ENCODE measurements at regions not wholly inside any gene's neighbourhood (a gene's known extent, or its start where the extent isn't known, plus 50 kb on each side); places are given as distances from the start of the nearest gene placed in this dataset.
"Not testable (repeated sequence)": the region's sequence is repeated elsewhere in the genome, so short reads cannot be mapped to it uniquely, and the experiment has no call there.

GRCh38 chr21:29431680-29432079, 133.0 kb downstream of the BACH1 start:
- no CpG with 5 or more reads among the region's 5 CpGs for WGBS, 2 donors (ENCODE audit: extremely low coverage in 2 of 2, insufficient read length in 2 of 2, insufficient replicate concordance in 1 of 2)

GRCh38 chr21:29433366-29434059, 134.8 kb downstream of the BACH1 start:
- Histone ChIP-seq H3K27ac (replicated peaks; ENCODE audit: low read length) (no peak overlapping the region), H2AFZ (ENCODE audit: low read length) (no peak overlapping the region), H3K36me3 (replicated peaks in 1 of 2; ENCODE audit: control insufficient read depth in 2 of 2, insufficient read depth in 2 of 2, low read length in 2 of 2) (no peaks in the 10 kb centered on the region), H3K18ac (ENCODE audit: low read length) (no peak overlapping the region), H4K91ac (ENCODE audit: low read depth, low read length, poor library complexity) (no peak overlapping the region), H2BK5ac (ENCODE audit: low read length) (no peak overlapping the region), H3K79me1 (ENCODE audit: low read depth, low read length) (no peaks in the 10 kb centered on the region), H3K14ac (ENCODE audit: low read length) (no peak overlapping the region), H3K23ac (ENCODE audit: low read depth, low read length, poor library complexity) (no peak overlapping the region), H2BK15ac (ENCODE audit: low read length) (no peak overlapping the region), H3K4me3 (ENCODE audit: low read length in 2 of 2) (no peak overlapping the region), H2BK12ac (ENCODE audit: low read length) (no peak overlapping the region), H4K8ac (ENCODE audit: low read depth, low read length) (no peak overlapping the region), H3K4me2 (ENCODE audit: insufficient read depth, low read length, poor library complexity, severe bottlenecking) (no peak overlapping the region), H3K9me3 (replicated peaks in 1 of 2; ENCODE audit: control insufficient read depth in 2 of 2, insufficient read depth in 1 of 2, low read depth in 1 of 2, low read length in 2 of 2) (no peaks in the 10 kb centered on the region), H3K4me1 (ENCODE audit: control insufficient read depth in 2 of 2, insufficient read depth in 1 of 2, low read depth in 1 of 2, low read length in 2 of 2) (peaks cover 0 to 10% of the 10 kb centered on the region in 2 donors), H2BK120ac (ENCODE audit: low read depth, low read length) (no peak overlapping the region), H3K4ac (ENCODE audit: low read length) (no peak overlapping the region), H2AK5ac (ENCODE audit: low read depth, low read length) (no peak overlapping the region), H3K27me3 (ENCODE audit: control insufficient read depth in 3 of 3, insufficient read depth in 3 of 3, low read depth in 1 of 3, low read length in 3 of 3) (no peaks in the 10 kb centered on the region), H3K9ac (ENCODE audit: low read depth, low read length, poor library complexity) (no peak overlapping the region)
- WGBS, 2 donors (ENCODE audit: extremely low coverage in 2 of 2, insufficient read length in 2 of 2, insufficient replicate concordance in 1 of 2), result no CpG with 5 or more reads among the region's 7 CpGs
- DNase-seq (ENCODE audit: low spot score), result no peak

More at GRCh38 chr21:29431680-29432079, 133.0 kb downstream of the BACH1 start:
- H2AK5ac ChIP-seq (ENCODE audit: low read depth, low read length), result no peak overlapping the region
- H2BK120ac ChIP-seq (ENCODE audit: low read depth, low read length), result no peak overlapping the region
- no peak overlapping the region for H3K23ac ChIP-seq (ENCODE audit: low read depth, low read length, poor library complexity)
- H4K91ac ChIP-seq (ENCODE audit: low read depth, low read length, poor library complexity), result no peak overlapping the region
- no peak overlapping the region for H4K8ac ChIP-seq (ENCODE audit: low read depth, low read length)
- H3K4ac ChIP-seq (ENCODE audit: low read length), result no peak overlapping the region
- H3K4me1 ChIP-seq (ENCODE audit: control insufficient read depth in 2 of 2, insufficient read depth in 1 of 2, low read depth in 1 of 2, low read length in 2 of 2), result peaks cover 0 to 10% of the 10 kb centered on the region in 2 donors
- no peak overlapping the region for H3K9ac ChIP-seq (ENCODE audit: low read depth, low read length, poor library complexity)
- H3K4me2 ChIP-seq (ENCODE audit: insufficient read depth, low read length, poor library complexity, severe bottlenecking), result no peak overlapping the region
- H3K9me3 ChIP-seq (replicated peaks in 1 of 2; ENCODE audit: control insufficient read depth in 2 of 2, insufficient read depth in 1 of 2, low read depth in 1 of 2, low read length in 2 of 2), result no peaks in the 10 kb centered on the region
- H2BK5ac ChIP-seq (ENCODE audit: low read length), result no peak overlapping the region
- no peak overlapping the region for H3K4me3 ChIP-seq (ENCODE audit: low read length in 2 of 2)
- no peak overlapping the region for H2BK15ac ChIP-seq (ENCODE audit: low read length)
- no peak overlapping the region for H2AFZ ChIP-seq (ENCODE audit: low read length)
- no peaks in the 10 kb centered on the region for H3K27me3 ChIP-seq (ENCODE audit: control insufficient read depth in 3 of 3, insufficient read depth in 3 of 3, low read depth in 1 of 3, low read length in 3 of 3)
- no peak overlapping the region for H2BK12ac ChIP-seq (ENCODE audit: low read length)
- no peak overlapping the region for H3K18ac ChIP-seq (ENCODE audit: low read length)
- no peak overlapping the region for H3K14ac ChIP-seq (ENCODE audit: low read length)
- H3K79me1 ChIP-seq (ENCODE audit: low read depth, low read length), result no peaks in the 10 kb centered on the region
- no peaks in the 10 kb centered on the region for H3K36me3 ChIP-seq (replicated peaks in 1 of 2; ENCODE audit: control insufficient read depth in 2 of 2, insufficient read depth in 2 of 2, low read length in 2 of 2)
- DNase-seq (ENCODE audit: low spot score), result no peak
- H3K27ac ChIP-seq (replicated peaks; ENCODE audit: low read length), result no peak overlapping the region

- Histone ChIP-seq H3K4me1 (ENCODE audit: control insufficient read depth in 2 of 2, insufficient read depth in 1 of 2, low read depth in 1 of 2, low read length in 2 of 2) (peaks cover 0 to 10% of the 10 kb centered on the region in 2 donors), H4K8ac (ENCODE audit: low read depth, low read length) (no peak overlapping the region), H3K4me3 (ENCODE audit: low read length in 2 of 2) (no peak overlapping the region), H3K9ac (ENCODE audit: low read depth, low read length, poor library complexity) (no peak overlapping the region), H3K27me3 (ENCODE audit: control insufficient read depth in 3 of 3, insufficient read depth in 3 of 3, low read depth in 1 of 3, low read length in 3 of 3) (no peaks in the 10 kb centered on the region), H3K36me3 (replicated peaks in 1 of 2; ENCODE audit: control insufficient read depth in 2 of 2, insufficient read depth in 2 of 2, low read length in 2 of 2) (no peaks in the 10 kb centered on the region), H3K18ac (ENCODE audit: low read length) (no peak overlapping the region), H3K14ac (ENCODE audit: low read length) (no peak overlapping the region), H3K9me3 (replicated peaks in 1 of 2; ENCODE audit: control insufficient read depth in 2 of 2, insufficient read depth in 1 of 2, low read depth in 1 of 2, low read length in 2 of 2) (no peaks in the 10 kb centered on the region), H3K4ac (ENCODE audit: low read length) (no peak overlapping the region), H2BK12ac (ENCODE audit: low read length) (no peak overlapping the region), H3K23ac (ENCODE audit: low read depth, low read length, poor library complexity) (no peak overlapping the region), H2BK5ac (ENCODE audit: low read length) (no peak overlapping the region), H2BK15ac (ENCODE audit: low read length) (no peak overlapping the region), H3K4me2 (ENCODE audit: insufficient read depth, low read length, poor library complexity, severe bottlenecking) (no peak overlapping the region), H4K91ac (ENCODE audit: low read depth, low read length, poor library complexity) (no peak overlapping the region), H3K79me1 (ENCODE audit: low read depth, low read length) (no peaks in the 10 kb centered on the region), H2AK5ac (ENCODE audit: low read depth, low read length) (no peak overlapping the region), H2AFZ (ENCODE audit: low read length) (no peak overlapping the region), H3K27ac (replicated peaks; ENCODE audit: low read length) (no peak overlapping the region), H2BK120ac (ENCODE audit: low read depth, low read length) (no peak overlapping the region)
- no peak for DNase-seq (ENCODE audit: low spot score)
- no CpG with 5 or more reads among the region's 7 CpGs for WGBS, 2 donors (ENCODE audit: extremely low coverage in 2 of 2, insufficient read length in 2 of 2, insufficient replicate concordance in 1 of 2)
These were observed 135.4 kb downstream of the BACH1 start for GRCh38 chr21:29434081-29434480.

GRCh38 chr21:29434982-29435381, 136.3 kb downstream of the BACH1 start:
- H3K9ac ChIP-seq (ENCODE audit: low read depth, low read length, poor library complexity); H3K4me1 ChIP-seq (ENCODE audit: control insufficient read depth in 2 of 2, insufficient read depth in 1 of 2, low read depth in 1 of 2, low read length in 2 of 2); H2BK12ac ChIP-seq (ENCODE audit: low read length); H2BK120ac ChIP-seq (ENCODE audit: low read depth, low read length); H4K91ac ChIP-seq (ENCODE audit: low read depth, low read length, poor library complexity); H3K27ac ChIP-seq (replicated peaks; ENCODE audit: low read length); H3K23ac ChIP-seq (ENCODE audit: low read depth, low read length, poor library complexity); H3K36me3 ChIP-seq (replicated peaks in 1 of 2; ENCODE audit: control insufficient read depth in 2 of 2, insufficient read depth in 2 of 2, low read length in 2 of 2); H3K4me3 ChIP-seq (ENCODE audit: low read length in 2 of 2); H3K9me3 ChIP-seq (replicated peaks in 1 of 2; ENCODE audit: control insufficient read depth in 2 of 2, insufficient read depth in 1 of 2, low read depth in 1 of 2, low read length in 2 of 2); H2AK5ac ChIP-seq (ENCODE audit: low read depth, low read length); DNase-seq (ENCODE audit: low spot score); H2BK15ac ChIP-seq (ENCODE audit: low read length); H4K8ac ChIP-seq (ENCODE audit: low read depth, low read length); H2AFZ ChIP-seq (ENCODE audit: low read length); H2BK5ac ChIP-seq (ENCODE audit: low read length); H3K14ac ChIP-seq (ENCODE audit: low read length); H3K18ac ChIP-seq (ENCODE audit: low read length); H3K4ac ChIP-seq (ENCODE audit: low read length); H3K27me3 ChIP-seq (ENCODE audit: control insufficient read depth in 3 of 3, insufficient read depth in 3 of 3, low read depth in 1 of 3, low read length in 3 of 3); H3K79me1 ChIP-seq (ENCODE audit: low read depth, low read length); H3K4me2 ChIP-seq (ENCODE audit: insufficient read depth, low read length, poor library complexity, severe bottlenecking): not testable (repeated sequence)
- no CpG with 5 or more reads among the region's 2 CpGs for WGBS, 2 donors (ENCODE audit: extremely low coverage in 2 of 2, insufficient read length in 2 of 2, insufficient replicate concordance in 1 of 2)

Data from neuronal stem cell (in vitro differentiated cells).